ENCODE measurements at regions not wholly inside any gene's neighbourhood (a gene's known extent, or its start where the extent isn't known, plus 50 kb on each side); places are given as distances from the start of the nearest gene placed in this dataset.

- DNase-seq = no peak
These were observed 439.8 kb upstream of the JARID2 start for GRCh38 chr6:14806101-14806500.

DNA sequence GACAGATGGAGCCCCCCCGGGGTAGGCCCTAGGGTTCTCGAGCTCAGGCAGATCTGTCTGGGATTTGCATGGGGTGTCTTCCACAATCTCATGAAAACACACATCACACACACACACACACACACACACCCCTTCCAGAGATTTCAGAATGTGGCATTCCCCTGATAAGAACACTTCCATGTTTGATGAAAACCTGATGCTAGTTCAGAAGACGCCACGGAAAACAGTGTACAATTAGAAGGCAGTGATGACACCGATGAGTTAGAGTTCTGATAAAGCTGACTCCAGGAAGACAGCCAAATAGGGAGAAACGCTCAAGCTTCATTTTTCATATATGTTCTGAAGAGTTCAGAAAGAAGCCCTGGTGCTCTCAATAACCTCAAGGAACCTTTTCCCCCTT, 438.7 kb upstream of the JARID2 start:
- no peak for DNase-seq

DNA sequence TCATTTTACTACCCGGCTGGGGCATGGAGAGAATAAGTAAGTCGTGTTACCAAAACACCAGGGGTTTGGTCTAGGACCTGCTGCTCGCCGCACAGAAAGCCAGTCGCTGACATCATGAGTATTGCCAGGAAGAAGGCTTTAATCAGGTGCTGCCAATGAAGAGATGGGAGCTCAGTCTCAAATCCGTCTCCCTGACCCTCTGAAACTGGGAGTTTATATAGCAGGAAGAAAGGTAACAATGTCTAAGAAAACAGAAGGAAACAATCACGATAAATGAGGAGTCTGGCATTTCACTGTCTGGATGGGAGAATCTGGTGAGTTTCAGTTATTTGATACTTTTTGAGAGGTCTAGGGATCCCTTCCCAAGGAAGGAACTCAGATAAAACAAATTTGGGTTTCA, 437.9 kb upstream of the JARID2 start:
- no peak for DNase-seq

DNA sequence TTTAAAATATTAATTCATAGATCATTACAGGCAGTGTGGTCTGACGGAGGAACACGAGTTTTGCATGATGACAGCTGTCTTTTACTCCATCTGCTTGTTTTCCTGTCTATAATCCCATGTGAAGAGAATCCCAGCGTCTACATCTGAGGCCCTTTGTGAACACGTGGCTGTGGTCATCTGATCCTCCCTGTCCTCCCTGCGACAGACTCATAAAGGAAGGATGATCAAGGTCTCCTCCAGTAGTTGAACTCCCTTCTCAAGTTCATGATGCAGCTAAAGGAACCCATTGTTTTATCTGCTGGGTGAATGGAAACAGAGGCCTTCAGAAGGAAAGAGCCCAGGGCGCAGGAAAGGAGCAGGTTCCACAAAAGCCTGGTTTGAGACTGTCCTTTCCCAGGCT, 435.8 kb upstream of the JARID2 start:
- DNase-seq = no peak

DNA sequence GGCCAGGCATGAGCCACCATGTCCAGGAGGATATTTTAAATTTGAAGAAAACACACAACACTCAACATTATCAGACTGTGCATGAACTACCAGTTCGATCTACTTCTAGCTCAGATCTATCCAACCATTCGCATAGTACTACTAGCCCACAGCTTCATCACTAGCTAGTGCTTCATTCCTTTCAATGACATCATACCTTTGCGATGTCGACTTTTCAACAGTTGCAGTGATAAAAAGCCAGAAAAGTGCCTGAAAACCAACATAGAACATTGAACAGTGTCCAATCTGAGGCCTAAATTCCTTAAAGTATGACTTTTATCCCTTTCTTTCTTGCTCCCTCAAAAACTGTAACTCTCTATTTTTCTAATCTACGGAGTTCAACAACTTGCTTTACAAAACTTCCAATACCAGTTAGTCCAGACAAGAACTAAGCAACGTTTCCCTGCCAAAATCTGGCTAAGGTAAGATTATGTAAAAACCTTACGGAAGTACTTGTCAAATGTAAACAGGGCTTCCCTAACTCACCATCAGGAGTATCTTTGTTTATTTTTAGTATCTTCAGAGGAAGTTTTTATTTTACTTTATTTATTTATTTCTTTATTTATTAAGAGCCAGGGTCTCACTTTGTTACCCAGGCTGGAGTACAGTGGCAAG, 434.0 kb upstream of the JARID2 start:
- DNase-seq = no peak

GRCh38 chr6:14814016-14814415, 431.9 kb upstream of the JARID2 start:
- no peak for DNase-seq

DNA sequence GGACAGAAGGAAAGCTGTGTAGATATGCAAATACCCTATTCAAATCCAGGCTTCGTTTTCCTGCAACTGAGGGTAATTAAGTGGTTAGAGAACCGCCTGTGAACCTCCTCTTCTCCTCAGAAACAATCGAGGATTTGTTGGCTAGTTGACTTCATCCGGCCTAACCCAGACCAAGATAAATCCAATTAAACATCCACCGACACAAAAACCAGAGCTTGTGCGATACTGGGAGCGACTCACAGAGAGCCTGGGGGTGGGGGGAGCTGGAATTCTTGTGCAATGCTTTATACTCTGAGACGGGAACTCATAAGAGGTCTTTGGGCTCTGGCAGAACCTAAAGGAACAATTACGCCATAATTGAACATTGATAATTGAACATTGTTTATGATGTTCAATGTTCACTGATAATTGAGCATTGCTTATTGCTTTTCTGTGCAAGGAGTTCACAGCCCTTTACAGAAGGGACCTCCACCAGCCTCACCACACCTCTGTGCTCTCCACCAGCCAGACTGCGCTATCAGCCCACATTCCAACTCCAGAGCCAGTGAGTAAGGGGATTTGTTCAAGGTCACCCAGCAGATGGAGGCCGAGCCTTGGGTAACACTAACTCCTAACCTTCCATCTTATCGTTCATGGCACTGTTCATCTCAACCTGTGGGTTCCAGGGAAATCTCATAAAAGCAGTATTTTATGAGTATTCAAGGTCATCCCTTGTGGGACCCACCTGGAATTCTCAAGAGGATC, 429.6 kb upstream of the JARID2 start:
- DNase-seq = no peak

GRCh38 chr6:14817074-14817473, 428.8 kb upstream of the JARID2 start:
- no peak for DNase-seq

- no peak for DNase-seq
These were observed 427.4 kb upstream of the JARID2 start for GRCh38 chr6:14818422-14818884.

- DNase-seq = no peak
These were observed 426.9 kb upstream of the JARID2 start for GRCh38 chr6:14819001-14819400.

GRCh38 chr6:14819840-14820420, 425.9 kb upstream of the JARID2 start:
- no peak for DNase-seq

DNA sequence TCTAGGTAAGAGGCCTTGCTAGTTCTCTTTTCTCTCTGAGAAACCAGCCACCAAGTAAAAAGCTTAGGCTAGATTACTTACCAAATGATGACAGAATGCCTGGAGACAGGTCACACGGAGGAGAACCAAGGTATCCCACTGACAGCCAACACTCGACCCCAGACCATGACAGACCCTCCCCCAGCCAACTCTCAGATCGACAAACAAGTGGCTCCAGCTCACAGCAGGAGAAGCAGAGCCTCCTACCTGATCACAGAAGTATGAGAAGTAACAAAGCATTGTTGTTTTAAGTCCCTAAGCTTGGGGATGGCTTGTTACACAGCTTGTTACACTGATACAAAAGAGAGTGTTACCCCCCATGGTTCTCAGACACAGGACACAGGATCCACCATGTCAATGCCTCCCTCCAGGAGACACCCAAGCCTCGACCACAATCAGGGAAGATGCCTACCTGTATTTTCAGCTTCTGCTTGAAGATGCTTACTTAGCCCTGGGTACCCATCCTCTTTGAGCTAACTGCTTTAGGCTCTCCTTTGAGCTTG, 423.8 kb upstream of the JARID2 start:
- DNase-seq = no peak

DNA sequence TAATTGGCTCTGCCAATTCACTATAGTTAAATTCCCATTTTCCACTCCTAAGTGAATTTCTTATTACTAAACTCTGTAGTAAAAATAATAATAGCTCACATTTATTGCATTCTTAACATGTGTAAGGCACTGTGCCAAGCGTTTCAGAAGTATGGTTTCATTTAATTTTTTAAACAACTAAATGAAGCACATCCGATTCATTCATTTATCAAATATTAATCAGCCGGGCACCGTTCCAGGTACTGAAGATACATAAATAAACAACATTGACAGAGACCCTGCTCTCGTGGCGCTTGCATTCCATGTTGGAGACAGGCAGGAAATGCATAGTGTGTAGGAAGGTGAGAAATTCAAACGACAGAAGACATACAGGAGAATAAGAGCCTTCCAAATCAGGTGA, 423.2 kb upstream of the JARID2 start:
- no peak for DNase-seq

DNA sequence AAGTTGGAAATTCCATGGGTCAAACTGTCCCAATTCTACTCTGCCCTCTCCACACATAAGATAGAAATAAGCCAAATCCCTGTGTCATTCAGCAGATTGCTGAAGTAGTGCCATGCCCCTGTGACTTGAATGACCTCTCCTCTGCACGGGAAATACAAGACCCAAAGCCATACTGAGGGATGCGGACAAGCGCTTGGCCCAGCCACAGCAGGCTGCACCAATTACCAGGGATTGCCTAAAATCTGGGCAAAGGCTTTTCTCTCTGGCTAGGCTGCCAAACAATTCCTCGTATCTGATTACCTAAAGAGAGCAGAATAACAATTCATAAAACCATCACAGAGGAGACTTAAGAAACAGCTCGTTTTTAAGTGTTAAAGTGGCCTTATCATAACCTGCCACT, 421.8 kb upstream of the JARID2 start:
- no peak for DNase-seq

GRCh38 chr6:14824484-14825275, 421.2 kb upstream of the JARID2 start:
- DNase-seq = no peak

GRCh38 chr6:14826456-14826855, 419.4 kb upstream of the JARID2 start:
- DNase-seq = no peak

DNA sequence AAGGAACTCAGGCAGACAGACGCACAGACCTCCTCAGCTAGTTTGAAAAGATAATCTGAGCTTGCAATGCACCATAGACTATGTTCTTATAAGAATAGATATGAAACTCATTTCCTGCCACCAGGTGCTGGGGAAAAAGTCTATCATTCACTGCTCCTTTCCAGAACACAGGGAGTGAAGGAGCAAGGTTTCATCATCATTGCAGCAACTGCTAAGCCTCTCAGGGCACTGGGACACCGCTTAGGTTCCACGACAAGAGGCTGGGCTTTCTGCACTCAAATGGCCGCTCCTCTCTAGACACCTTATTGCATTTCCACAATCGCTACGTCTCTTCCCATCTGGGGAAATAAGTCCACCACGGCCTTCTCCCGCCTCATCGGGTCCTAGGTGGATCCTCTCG, 418.5 kb upstream of the JARID2 start:
- DNase-seq = no peak

DNA sequence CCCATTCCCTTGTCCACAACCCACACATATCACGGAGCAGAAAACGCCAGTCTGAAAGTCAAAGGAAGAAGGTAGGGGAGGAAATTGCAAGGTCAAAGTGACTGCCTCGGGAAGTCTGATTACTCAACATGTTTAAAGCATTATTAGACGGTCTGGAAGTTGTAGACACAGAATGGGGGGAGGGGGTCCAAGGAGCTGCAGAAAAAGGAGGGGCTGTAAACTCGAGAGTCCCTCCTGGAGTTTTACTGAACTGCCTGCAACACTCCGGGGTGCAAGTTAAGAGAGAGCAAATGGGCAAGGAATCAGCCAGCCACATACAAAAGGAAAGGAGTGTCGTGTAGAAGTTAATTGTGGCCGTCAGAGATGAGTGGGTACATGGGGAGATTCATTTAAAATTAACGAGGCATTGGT, 417.7 kb upstream of the JARID2 start:
- DNase-seq = no peak

- no peak for DNase-seq
These were observed 414.8 kb upstream of the JARID2 start for GRCh38 chr6:14831070-14831469.

DNA sequence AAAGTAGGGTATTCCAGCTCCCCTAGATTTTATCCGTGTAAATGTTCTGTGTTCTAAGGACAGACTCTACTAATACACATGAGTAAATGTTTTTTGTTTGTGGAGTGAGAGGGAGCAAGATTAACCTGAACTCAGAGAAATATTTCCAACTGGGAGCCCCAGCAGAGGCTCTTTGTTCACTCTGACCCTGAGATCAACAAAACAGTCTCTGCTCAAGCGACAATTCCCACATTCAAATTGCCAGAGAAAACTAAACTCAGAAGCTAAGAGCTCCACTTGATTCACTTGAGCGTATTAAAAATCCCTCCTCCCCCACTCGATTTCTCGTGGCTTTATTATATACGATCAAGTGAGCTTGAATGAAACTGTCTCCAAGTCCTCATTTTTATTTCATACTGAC, 413.9 kb upstream of the JARID2 start:
- no peak for DNase-seq

- no peak for DNase-seq
These were observed 413.4 kb upstream of the JARID2 start for GRCh38 chr6:14832427-14832826.

DNA sequence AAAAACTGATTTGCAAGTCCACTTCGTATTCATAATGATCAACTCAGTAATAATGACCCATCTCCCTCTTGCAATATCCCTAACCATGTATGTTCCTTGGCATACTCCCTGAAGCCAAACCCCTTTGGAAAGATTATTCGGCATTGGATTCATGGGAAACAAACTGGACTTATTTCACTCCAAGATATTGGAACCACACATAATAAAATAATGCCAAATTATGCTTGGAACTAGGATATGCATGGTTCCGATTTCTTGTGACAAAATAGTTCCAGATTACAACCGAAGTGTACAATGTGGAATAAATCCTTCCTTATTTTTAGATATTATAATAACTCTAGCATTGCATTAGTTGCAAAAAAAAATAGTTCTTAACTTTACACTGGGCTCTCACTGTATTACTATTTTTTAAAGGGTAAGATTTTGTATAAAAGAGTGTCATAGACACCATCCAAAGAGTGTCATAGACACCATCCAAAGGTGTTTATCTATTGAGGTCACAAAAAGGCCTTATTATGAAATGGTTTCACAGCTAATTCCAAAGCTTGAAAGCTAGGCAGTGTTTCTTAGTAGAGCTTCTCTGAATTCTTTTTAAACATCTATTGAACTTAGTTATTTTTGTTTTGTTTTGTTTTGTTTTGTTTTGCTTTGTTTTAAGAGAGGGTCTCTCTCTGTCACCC, 410.9 kb upstream of the JARID2 start:
- DNase-seq = no peak
